Stimulated activated CD8-positive, alpha-beta memory T cell treated with anti-CD3 and anti-CD28 coated beads, Interleukin-15, amount 100 ng/mL, for 4 hours (primary cell): ENCODE measurements at regions not wholly inside any gene's neighbourhood (a gene's known extent, or its start where the extent isn't known, plus 50 kb on each side); places are given as distances from the start of the nearest gene placed in this dataset.
"Not testable (repeated sequence)": the region's sequence is repeated elsewhere in the genome, so short reads cannot be mapped to it uniquely, and the experiment has no call there.

ENCODE experiments used
- DNase-seq, 2 donors: peaks; one replicate each; pipeline ENCODE4 v3.0.0-alpha.2; 2020; ENCODE audit warnings: low read depth in 2 of 2

GRCh38 chr1:198934426-198934825 is 295.6 kb downstream of the PTPRC start:
- no peak for DNase-seq

- peak; percentile 15 to 23 for DNase-seq
These were observed 296.1 kb downstream of the PTPRC start for GRCh38 chr1:198934901-198935305.

GRCh38 chr1:198935306-198935921 is 296.6 kb downstream of the PTPRC start:
- peak; percentile 42 to 46 for DNase-seq

- no peak for DNase-seq
These were observed 297.7 kb downstream of the PTPRC start for GRCh38 chr1:198936371-198937083.

- DNase-seq: peak; percentile 9 to 37
These were observed 298.6 kb downstream of the PTPRC start for GRCh38 chr1:198937231-198938031.

GRCh38 chr1:198939286-198939685 is 300.4 kb downstream of the PTPRC start:
- no peak for DNase-seq

GRCh38 chr1:198939956-198940355 is 301.1 kb downstream of the PTPRC start:
- DNase-seq: no peak

- no peak for DNase-seq
These were observed 303.6 kb downstream of the PTPRC start for GRCh38 chr1:198942466-198942865.

GRCh38 chr1:198943484-198944187 is 304.8 kb downstream of the PTPRC start:
- no peak for DNase-seq

- DNase-seq: no peak
These were observed 308.6 kb downstream of the PTPRC start for GRCh38 chr1:198947456-198947855.

GRCh38 chr1:198948895-198949659 is 310.2 kb downstream of the PTPRC start:
- DNase-seq: no peak

GRCh38 chr1:198950036-198950435 is 311.2 kb downstream of the PTPRC start:
- no peak for DNase-seq

- no peak for DNase-seq
These were observed 316.2 kb downstream of the PTPRC start for GRCh38 chr1:198955085-198955484.

- no peak for DNase-seq
These were observed 318.2 kb downstream of the PTPRC start for GRCh38 chr1:198957044-198957443.

GRCh38 chr1:198959032-198959431 is 320.2 kb downstream of the PTPRC start:
- no peak for DNase-seq

GRCh38 chr1:198959676-198960075 is 320.8 kb downstream of the PTPRC start:
- DNase-seq: no peak

- not testable (repeated sequence) for DNase-seq
These were observed 325.0 kb downstream of the PTPRC start for GRCh38 chr1:198963796-198964195.

- DNase-seq: no peak
These were observed 327.7 kb downstream of the PTPRC start for GRCh38 chr1:198966519-198966918.

GRCh38 chr1:198967566-198967965 is 328.7 kb downstream of the PTPRC start:
- no peak for DNase-seq

GRCh38 chr1:198968866-198969265 is 330.0 kb downstream of the PTPRC start:
- no peak for DNase-seq

- DNase-seq: no peak
These were observed 331.1 kb downstream of the PTPRC start for GRCh38 chr1:198969981-198970380.
